GM19025 (cell line): ENCODE measurements at regions not wholly inside any gene's neighbourhood (a gene's known extent, or its start where the extent isn't known, plus 50 kb on each side); places are given as distances from the start of the nearest gene placed in this dataset.

Experiments
- ATAC-seq: cut with Tn5 transposase; IDR thresholded peaks from one replicate; pipeline ENCODE4 v1.9.1; 2021; ENCODE audit warnings: mild to moderate bottlenecking, low read depth, moderate library complexity; ENCODE audit not compliant: unreplicated experiment

DNA sequence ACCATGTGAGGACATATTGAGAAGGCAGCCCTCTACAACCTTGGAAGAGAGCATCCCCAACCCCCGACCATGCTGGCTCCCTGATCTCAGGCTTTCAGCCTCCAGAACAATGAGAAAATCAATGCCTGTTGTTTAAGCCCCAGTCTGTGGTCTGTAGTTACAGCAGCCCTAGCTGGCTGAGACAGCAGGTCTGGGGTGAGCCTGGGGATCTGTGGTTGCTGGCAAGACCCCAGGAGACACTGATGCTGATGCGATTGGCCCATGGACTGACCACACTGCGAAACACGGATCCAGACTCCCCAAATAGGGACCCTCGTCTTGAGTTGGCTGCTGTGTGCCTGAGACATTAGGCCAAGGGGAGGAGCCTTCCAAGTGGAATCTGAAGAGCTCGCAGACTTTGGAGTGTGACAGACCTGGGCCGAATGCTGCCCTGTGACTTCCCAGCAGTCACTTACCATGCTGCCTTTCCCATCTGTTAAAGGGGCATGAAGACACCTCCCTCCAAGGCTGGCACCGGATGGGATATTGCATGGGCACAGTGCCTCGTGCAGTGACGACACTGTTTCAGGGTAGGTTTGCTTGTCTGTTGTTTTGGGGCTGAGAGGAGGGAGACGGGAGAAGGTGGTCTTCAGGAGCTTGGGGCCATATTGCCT lies 147.8 kb upstream of the RPL38 start:
- no peak for ATAC-seq

DNA sequence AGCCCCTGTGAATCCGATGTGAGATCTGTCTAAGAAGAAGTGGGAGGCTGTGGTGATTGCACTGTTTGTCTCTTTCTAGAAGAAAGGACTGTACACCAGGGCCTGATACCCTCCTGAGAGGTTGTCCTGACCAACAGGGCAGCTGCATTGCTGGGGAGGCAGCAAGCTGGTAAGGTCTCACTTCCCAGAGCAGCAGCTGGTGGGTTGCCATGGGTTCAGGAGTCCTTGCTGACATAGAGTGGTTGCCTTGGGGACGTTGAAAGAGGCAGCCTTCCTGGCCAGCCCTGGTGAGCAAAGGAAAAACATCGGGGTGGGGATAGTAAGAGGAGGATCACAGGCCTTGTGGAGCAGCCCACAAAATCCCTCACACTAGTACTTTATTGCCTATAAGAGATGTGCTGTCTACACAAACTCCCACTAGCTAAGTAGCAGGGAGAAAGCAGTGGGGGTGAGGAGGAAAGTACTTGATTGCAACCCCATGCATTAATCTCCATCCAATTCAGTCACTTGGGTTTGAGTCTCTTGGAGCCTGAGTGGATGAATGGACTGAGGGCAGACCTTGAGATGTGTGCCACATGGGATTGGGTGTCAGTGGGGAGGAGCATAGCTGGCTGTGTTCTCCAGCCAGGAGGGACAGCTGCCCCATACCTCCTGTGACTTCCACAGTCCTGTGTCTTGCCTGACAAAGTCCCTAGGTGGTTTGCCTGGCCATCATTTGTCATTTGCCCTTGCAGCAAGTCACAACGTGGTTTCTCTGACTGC lies 143.8 kb upstream of the RPL38 start:
- ATAC-seq = no peak

DNA sequence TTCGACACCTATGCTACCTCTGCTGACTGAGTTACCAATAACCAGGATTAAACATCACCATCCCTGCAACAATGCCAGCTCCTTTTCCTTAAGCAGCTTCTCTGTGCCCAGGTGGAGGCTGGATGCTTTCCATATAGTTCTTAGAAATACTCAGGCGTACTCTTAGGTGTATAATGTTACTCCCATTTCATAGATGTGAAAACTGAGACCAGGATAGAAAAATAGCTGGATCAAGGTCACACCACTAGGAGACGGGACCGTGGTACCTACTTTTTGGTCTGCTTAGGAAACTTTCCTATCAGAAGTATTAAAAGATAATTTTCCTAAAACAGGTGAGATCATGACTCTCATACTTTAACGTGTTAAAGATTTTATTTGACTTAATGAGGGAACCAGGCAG lies 141.7 kb upstream of the RPL38 start:
- ATAC-seq = no peak

DNA sequence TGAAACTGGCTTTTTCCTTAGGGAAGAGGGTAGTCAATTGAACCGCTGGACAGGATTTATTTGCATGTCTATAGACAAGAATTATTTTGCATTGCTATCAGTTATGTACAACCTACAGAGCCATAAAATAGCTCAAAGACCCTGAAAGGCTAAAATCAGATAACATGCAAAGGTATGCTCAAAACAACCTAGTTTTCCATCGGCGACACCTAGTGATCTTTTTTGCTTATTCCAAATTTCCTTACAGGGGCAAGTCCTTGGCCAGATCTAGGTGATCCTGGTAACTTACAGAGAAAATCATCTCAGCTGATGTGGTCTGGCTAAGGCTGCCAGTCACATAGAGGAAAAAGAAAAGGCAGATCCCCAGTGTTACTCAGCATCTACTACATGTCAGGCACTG lies 141.2 kb upstream of the RPL38 start:
- no peak for ATAC-seq

DNA sequence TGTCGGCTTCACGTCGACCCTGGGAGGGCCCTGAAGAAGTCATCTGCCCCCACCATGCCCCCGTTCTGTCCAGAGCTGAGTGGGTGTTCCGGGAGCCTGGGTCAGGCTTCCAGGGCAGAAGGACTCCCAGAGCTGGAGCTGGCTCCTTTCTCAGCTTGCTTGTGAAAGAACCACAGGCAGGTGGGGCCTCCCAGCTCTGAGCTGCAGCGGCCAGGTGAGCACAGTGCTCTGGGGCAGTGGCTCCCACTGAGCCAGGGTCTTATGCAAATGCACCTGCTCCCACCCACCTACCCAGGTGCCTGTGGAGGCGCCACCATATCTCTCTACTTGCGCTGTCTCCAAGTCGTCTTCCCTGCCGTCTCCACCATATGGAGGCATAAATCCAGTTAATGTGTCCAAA lies 140.0 kb upstream of the RPL38 start:
- ATAC-seq = no peak

DNA sequence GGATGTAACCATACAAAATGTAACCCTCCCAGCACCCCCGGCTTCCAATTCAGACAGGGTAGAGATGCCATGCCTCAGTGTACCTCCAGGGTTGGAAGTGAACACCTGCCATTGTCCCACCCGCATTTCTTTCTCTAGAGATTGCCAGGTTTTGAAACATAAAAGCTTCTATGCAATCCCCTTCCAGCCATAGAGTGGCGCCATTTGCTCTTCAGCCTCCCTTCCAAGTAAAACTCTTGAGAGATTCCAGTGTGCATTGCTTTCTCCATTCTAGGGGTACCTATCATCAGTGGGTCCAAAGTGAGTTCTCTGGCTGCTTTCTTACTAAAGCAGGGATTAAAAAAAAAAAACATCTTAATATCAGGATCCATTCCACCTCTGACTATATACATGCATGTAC lies 133.1 kb upstream of the RPL38 start:
- no peak for ATAC-seq

DNA sequence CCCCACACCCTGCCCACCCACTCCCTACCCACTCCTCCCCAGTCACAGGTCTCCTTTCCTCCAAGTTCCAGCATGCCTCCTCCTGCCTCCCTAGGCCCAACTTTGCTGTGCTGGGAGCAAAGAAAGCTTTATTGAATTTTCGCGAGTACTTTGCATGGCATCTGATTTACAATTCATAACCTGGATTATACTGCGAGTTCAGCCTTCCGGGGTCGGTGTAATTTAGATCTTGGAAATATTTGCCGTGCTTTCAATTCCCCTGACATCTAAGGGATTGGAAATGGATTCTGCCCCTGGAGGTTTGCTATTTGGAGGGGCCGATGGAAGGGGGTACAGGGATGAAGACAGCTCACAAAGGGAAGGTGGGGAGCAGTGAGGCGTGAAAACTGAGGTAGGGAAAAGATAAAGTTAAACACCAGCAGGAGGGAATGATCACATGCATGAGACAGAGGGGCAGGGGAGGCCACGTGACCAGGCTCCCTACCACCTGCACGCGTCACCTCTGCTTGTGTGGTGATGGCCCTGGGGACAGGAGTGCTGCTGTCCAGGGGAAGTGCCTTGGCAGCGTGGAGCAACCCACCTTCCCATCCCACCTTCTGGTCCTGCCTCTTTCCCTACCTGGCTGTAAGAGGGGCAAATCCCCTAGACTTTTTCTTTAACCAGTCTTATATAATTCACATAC lies 132.3 kb upstream of the RPL38 start:
- no peak for ATAC-seq

DNA sequence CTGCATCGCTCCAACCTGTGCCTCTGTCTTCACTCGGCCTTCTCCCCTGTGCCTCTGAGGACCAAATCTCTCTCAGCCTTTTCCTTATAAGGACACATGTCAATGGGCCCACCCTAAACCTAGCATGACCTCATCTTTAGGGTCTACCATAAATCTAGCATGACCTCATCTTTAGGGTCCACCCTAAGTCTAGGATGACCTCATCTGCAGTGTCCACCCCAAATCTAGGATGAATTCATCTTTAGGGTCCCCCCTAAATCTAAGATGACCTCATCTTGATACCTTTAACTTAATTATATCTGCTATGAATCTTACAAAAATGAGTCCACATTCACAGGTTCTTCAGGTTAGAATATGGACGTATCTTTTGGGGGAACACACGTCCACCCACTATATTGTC lies 131.1 kb upstream of the RPL38 start:
- ATAC-seq = no peak

DNA sequence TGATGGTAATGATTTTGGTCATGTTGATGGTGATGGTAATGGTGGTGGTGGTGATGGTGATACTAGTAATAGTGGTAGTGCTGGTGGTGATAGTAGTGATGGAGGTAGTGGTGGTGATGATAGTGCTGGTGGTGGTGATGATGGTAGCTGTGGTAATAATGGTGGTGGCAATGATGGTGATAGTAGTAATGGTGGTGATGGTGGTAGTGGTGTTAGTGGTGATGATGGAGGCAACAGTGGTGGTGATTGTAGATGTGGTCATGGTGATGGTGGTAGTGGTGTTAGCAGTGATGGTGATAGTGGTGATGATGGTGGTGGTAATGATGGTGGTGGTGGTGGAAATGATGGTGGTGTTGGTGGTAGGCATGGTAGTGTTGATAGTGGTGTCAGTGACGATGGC lies 127.0 kb upstream of the RPL38 start:
- no peak for ATAC-seq

DNA sequence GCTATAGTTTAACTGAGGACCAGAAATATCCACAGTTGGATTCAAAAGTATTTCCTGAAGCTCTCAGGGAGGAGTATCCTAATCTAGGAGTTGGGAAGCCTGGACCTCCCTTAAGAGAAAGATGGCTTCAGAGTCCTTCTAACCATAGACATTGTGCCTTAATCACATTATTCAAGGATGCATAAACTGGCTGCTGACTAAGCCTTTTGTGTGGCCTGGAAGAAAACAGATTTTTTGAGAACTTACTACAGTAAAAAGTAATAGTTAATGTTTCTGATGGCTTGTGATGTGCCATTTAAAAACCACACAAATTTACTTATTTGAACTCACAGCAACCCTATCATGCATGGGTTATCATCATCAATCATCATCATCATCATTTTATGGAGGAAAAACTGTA lies 126.2 kb upstream of the RPL38 start:
- no peak for ATAC-seq

DNA sequence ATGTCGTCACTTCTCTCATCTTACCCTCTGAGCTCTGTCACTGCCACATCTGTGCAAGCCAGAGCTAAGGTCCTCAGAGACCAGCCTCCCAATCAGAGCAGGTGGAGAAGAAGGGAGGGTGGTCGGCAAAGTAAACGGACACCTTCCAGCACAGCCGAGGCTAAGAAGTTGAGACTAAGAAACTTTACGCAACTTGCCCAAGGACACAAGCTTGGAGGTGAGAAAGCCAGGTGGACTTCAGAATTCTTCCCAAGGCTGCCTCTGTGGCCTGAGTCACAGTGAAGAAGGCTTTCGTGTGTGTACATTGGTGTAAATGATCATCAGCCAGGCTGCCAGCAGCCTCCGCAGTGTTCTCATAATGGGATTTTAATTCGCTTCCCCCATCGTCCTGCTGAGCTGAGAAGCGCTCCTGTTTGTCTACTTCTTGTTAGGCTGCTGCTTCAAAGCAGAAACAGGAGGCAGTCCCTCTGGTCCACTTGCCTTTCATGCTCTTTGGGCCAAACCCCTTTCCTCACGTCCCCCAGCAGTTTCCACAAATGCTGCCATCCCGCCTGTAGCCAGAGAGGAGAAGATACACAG lies 125.0 kb upstream of the RPL38 start:
- ATAC-seq = no peak

DNA sequence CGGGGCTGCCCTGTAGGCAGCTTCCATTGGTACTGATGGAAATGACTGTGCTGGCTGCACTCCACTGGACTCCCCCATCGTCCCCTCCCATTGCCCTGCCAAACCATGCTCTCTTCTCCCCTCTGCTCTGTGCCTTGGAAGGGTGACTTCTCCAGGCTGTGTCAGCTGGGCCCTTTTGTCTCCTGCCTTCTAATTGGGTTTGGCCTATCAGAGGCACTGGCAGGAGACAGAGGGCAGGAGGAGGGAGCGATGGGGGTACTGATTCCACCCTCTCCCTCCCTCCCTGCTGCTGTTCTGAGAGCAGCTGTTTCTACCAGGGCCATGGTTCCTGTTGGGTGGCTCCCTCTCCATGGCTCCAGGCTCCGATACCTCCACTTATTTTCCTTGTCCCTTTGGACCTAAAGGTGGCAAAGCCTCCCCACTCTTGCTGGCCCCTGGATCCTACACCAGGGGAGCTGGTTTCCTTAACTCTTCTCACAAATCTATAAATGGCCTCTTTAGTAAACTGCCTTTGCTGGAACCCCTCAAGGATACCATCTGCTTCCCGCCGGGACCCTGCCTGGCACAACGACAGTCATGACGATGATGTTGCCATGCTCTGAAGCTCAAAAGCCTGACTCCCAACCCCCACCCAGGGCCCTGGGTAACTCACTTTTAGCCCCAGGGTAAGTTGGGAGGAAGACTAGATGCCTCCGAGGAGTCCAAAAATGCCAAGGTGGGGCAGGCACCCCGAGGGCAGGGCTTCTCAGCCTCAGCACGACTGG lies 123.8 kb upstream of the RPL38 start:
- ATAC-seq = no peak

DNA sequence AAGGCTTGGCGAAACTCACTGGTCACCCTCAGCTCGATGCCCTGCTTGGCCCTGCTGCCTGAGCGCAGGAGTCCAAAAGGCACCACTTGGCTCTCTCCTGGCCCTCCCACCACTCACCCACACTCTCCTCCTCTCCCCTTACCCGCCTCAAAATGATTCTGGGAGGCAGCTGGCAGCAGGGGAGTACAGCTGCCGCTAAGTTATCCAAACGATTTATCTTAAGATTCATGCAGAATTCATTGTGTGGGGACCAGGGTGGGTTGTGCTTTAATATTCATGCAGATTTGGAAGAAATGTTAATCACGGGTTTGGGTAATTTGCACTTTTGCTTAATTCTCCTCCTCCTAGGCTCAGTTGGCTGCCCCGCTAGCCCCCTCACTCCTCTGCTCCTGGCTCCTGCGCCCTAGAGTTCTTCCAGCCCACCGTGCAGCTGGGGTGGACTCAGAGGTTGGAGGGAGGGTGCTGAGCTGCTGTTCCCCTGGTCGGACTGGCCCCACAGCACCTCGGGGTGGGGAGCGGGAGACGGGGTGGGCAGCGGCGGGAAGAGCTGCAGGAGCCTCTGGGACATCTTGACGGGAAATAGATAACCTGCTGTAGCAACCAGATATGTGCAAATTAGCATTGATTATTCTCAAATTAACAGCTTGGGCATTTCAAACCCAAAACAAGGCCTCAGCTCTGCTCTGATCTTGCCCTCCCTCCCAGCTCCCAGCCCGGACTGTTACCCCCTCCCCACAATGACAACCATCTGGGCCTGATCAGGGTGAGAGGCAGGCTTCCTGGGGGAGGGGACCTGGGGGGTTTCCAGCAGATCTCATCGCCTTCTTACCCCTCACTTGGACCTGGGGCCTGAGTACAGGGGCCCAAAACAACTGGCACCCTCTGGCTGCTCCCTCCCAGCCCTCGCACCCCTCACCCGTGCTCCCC lies 122.6 kb upstream of the RPL38 start:
- no peak for ATAC-seq

DNA sequence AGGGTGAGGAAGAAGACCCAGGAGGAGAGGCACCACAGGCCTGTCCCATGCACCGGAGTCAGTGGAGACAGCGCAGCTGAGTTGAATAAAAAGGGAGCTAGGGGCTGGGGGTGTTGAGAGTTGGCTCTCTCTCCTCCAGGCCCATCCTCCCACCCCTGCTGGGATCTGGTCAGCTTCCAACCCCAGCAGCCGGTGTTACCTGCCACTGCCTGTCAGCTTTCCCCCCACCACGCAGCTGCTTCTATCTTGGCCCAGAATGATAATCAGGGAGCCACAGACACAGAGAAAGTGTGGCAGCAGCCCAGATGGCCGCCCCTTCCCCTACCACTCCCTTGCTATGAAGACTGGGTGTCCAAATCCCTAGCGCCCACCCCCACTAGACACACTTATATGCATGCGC lies 120.6 kb upstream of the RPL38 start:
- ATAC-seq = no peak

DNA sequence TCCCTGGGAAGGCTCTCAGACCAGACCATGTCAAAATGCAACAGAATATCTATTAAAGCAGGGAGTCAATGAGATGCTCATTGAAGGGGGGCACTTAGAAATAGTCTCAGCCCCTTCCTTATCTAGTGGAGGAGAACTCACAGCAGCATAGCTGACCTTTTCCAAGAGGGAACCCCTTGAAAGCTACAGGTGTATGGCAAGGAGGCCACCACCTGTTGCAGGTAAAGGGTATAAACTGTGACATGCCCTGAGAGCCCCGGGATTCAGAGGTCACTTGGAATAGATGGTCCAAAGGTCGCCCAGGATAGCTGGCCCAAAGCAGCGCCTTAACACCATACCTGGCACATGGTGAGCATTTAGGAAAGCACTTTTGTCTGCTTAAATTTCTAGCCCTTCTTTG lies 120.2 kb upstream of the RPL38 start:
- ATAC-seq = no peak

DNA sequence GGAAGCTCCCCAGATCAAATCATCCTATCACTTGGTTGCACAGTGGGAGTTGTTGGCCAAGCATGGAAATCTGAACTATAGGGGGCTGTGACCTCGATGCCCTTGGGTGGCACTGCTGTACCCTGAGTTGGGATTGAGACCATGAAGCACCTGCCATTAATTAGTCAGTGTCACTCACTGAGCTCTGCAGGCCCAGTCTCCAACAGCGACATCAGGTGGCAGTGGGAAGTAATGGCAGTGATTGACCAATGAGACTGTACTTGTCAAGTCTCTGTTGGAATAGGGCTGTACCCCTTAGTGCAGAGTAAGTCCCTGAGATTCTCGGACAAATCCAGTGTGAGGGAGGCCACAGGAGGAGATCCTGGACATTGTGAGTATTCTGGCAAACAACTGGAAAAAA lies 118.0 kb upstream of the RPL38 start:
- no peak for ATAC-seq

DNA sequence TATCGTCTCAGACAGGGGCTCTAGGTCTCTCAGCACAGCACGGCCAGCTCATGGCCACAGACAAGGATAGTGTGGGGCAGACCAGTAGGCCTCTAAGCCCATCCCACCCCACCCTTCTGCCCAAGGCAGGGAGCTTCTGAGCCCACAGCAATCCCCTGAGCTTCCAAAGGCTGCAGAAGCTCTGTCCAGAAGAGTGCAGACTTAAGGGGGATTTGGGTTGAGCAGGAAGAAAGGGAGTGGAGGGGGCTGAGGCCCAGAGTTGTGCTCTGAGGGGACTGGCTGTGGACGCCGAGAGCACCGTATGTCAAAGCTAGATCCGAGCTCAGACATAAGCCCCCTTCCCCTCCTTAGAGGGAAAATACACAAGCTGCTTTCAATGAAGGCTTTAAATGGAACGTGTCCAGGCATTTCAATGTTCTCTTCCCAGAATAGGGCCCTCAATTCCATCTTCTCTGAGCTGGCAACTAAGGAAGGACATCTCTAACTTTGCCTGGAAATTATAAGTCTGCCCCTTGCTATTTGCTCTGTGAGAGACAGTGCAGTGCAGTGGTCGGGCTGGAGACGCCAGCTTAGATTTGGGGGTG lies 116.4 kb upstream of the RPL38 start:
- no peak for ATAC-seq

DNA sequence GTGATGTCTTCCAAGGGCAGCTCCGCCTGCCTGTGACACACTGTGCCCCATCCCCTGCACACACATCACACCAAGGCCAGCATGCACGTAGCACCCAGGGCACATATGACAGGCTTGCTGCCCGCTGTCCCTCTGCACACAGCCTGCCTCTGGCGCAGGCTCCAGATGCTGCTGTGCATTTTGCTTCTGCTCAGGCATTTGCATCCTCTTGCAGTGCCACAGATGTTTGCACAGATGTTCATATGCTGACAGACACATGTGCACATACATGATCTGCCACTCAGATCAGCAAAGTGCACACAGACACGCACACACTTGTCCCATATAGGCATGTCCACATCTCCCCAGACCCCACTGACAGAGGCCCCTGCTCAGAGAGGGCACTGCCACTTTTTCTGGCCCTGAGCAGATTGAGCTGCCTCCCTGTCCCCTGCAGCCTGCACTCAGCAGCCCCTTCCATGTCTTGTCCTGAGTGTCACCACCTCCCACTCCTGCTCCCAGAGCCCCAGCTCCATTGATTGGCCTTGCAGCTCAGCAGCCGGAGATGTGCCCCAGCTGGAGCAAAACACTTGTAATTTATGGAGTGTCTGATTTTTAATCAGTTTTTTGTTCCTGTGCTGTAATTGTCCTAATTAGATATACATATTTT lies 115.1 kb upstream of the RPL38 start:
- ATAC-seq = no peak

DNA sequence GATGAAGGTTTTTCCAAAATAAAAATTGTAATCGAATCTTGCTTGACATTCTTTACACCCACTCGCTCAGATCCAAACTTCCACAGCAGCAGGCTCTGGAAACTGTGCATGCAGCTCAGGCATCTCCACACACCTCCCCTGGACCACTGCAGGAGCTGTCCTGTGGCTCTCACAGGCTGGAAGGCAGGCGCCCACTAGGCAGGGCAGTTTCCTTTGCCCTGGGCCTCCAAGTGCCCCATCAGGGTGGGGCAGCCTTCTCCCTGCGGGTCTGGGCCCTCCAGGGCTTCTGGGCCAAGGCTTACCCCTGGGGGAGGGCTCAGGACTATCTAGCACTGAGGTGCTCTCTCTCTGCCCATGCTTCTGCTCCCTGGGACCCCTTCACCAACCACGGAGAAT lies 114.5 kb upstream of the RPL38 start:
- ATAC-seq = no peak
